ENCODE measurements at regions not wholly inside any gene's neighbourhood (a gene's known extent, or its start where the extent isn't known, plus 50 kb on each side); places are given as distances from the start of the nearest gene placed in this dataset.

DNA sequence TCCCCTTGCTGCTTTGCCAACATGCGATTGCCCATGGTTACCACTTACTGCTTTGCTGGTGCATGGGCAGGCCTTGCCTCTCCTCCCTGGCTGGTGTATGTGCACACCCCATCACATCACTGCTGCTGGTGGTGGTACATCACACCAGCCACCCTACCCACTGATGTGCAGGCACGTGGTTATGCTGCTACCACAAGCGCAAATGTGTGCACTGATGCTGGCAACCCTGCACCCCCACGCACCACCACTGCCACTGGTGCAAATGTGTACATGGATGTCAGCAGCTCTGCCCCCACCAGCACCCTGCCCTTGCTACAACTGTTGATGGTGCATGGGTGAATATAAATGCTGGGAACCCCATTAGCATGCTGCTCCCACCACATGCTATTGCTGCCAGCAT is 261.7 kb downstream of the AEBP2 start:
- TF ChIP-seq RARB (CRISPR knock-in tag; IDR thresholded peaks at IDR 0.05), result no peak
- TF ChIP-seq ZFP30 (CRISPR knock-in tag; IDR thresholded peaks at IDR 0.05), result no peak

Measured in SK-N-SH treated with all-trans-retinoic acid at 6 μM for 48 hours (cell line).